GOT3 (cell line): ENCODE measurements at regions not wholly inside any gene's neighbourhood (a gene's known extent, or its start where the extent isn't known, plus 50 kb on each side); places are given as distances from the start of the nearest gene placed in this dataset.
"Not testable (repeated sequence)": the region's sequence is repeated elsewhere in the genome, so short reads cannot be mapped to it uniquely, and the experiment has no call there.

Experiments used
- DNase-seq: peaks from one replicate; lab custom pipeline; 2025; ENCODE audit warnings: mixed read lengths; lab: John Stamatoyannopoulos, UW

GRCh38 chr15:62889141-62889661 is 153.3 kb upstream of the TPM1 start:
- DNase-seq = no peak

GRCh38 chr15:62889734-62890505 is 152.6 kb upstream of the TPM1 start:
- no peak for DNase-seq

GRCh38 chr15:62894322-62895085 is 148.0 kb upstream of the TPM1 start:
- no peak for DNase-seq

- no peak for DNase-seq
These were observed 147.2 kb upstream of the TPM1 start for GRCh38 chr15:62895139-62895866.

GRCh38 chr15:62895905-62896316 is 146.6 kb upstream of the TPM1 start:
- DNase-seq = no peak

- no peak for DNase-seq
These were observed 146.1 kb upstream of the TPM1 start for GRCh38 chr15:62896380-62896866.

GRCh38 chr15:62896969-62897486 is 145.5 kb upstream of the TPM1 start:
- DNase-seq = peak; percentile 64

GRCh38 chr15:62897634-62898033 is 144.9 kb upstream of the TPM1 start:
- DNase-seq = no peak

- no peak for DNase-seq
These were observed 143.5 kb upstream of the TPM1 start for GRCh38 chr15:62899090-62899493.

GRCh38 chr15:62900071-62900802 is 142.3 kb upstream of the TPM1 start:
- DNase-seq = no peak

- no peak for DNase-seq
These were observed 141.5 kb upstream of the TPM1 start for GRCh38 chr15:62901087-62901486.

GRCh38 chr15:62901909-62902546 is 140.5 kb upstream of the TPM1 start:
- DNase-seq = no peak

GRCh38 chr15:62902821-62903220 is 139.7 kb upstream of the TPM1 start:
- DNase-seq = no peak

- DNase-seq = no peak
These were observed 139.1 kb upstream of the TPM1 start for GRCh38 chr15:62903437-62903836.

GRCh38 chr15:62904041-62904910 is 138.3 kb upstream of the TPM1 start:
- no peak for DNase-seq

- DNase-seq = no peak
These were observed 135.9 kb upstream of the TPM1 start for GRCh38 chr15:62906627-62907026.

GRCh38 chr15:62907275-62907674 is 135.3 kb upstream of the TPM1 start:
- DNase-seq = no peak

- DNase-seq = not testable (repeated sequence)
These were observed 134.2 kb upstream of the TPM1 start for GRCh38 chr15:62908341-62908740.

- no peak for DNase-seq
These were observed 133.3 kb upstream of the TPM1 start for GRCh38 chr15:62909257-62909656.

GRCh38 chr15:62912282-62912681 is 130.3 kb upstream of the TPM1 start:
- no peak for DNase-seq
